GM19468 (cell line): ENCODE measurements at regions not wholly inside any gene's neighbourhood (a gene's known extent, or its start where the extent isn't known, plus 50 kb on each side); places are given as distances from the start of the nearest gene placed in this dataset.

Experiments used
- ATAC-seq: cut with Tn5 transposase; IDR thresholded peaks from one replicate; pipeline ENCODE4 v1.9.1; 2021; ENCODE audit warnings: mild to moderate bottlenecking, moderate library complexity, moderate number of reproducible peaks; ENCODE audit not compliant: unreplicated experiment; ENCODE audit errors: extremely low read depth

GRCh38 chr3:195003006-195003892 is 267.7 kb downstream of the XXYLT1 start:
- no peak for ATAC-seq

GRCh38 chr3:195003893-195004289 is 267.1 kb downstream of the XXYLT1 start:
- ATAC-seq = no peak

GRCh38 chr3:195004512-195005250 is 266.3 kb downstream of the XXYLT1 start:
- ATAC-seq = no peak

GRCh38 chr3:195005251-195005620 is 265.7 kb downstream of the XXYLT1 start:
- ATAC-seq = no peak

- ATAC-seq = no peak
Measured at GRCh38 chr3:195005759-195006510, 265.0 kb downstream of the XXYLT1 start.

- no peak for ATAC-seq
Measured at GRCh38 chr3:195007151-195007550, 263.8 kb downstream of the XXYLT1 start.

GRCh38 chr3:195007766-195008165 is 263.2 kb downstream of the XXYLT1 start:
- ATAC-seq = no peak

GRCh38 chr3:195008816-195009215 is 262.1 kb downstream of the XXYLT1 start:
- no peak for ATAC-seq

- no peak for ATAC-seq
Measured at GRCh38 chr3:195009616-195010015, 261.3 kb downstream of the XXYLT1 start.

GRCh38 chr3:195010551-195011100 is 260.3 kb downstream of the XXYLT1 start:
- ATAC-seq = no peak

GRCh38 chr3:195011231-195011834 is 259.6 kb downstream of the XXYLT1 start:
- ATAC-seq = no peak

- ATAC-seq = no peak
Measured at GRCh38 chr3:195012100-195012499, 258.9 kb downstream of the XXYLT1 start.

GRCh38 chr3:195012571-195012970 is 258.4 kb downstream of the XXYLT1 start:
- no peak for ATAC-seq

GRCh38 chr3:195013411-195014361 is 257.3 kb downstream of the XXYLT1 start:
- no peak for ATAC-seq

GRCh38 chr3:195015021-195015420 is 255.9 kb downstream of the XXYLT1 start:
- ATAC-seq = no peak

GRCh38 chr3:195017151-195017550 is 253.8 kb downstream of the XXYLT1 start:
- no peak for ATAC-seq
